GM23248 (cell line): ENCODE measurements at regions not wholly inside any gene's neighbourhood (a gene's known extent, or its start where the extent isn't known, plus 50 kb on each side); places are given as distances from the start of the nearest gene placed in this dataset.

Experiments used
- DNase-seq: peaks from one replicate; pipeline ENCODE4 v3.0.0-alpha.2; 2015
- H2AFZ ChIP-seq: fragments of 200-600 bp; sonication (generic); 2 replicates; pipeline ENCODE4 v1.6.1; 2016; ENCODE audit warnings: antibody characterized with exemption
- H3F3A ChIP-seq: fragments of 200-600 bp; sonication (generic); 2 replicates; pipeline ENCODE4 v1.6.1; 2016; ENCODE audit warnings: mild to moderate bottlenecking, antibody characterized with exemption, mixed run types; ENCODE audit not compliant: insufficient read depth
- H3K27ac ChIP-seq: fragments of 200-600 bp; sonication (generic); 2 replicates; pipeline ENCODE4 v1.5.1; 2016; ENCODE audit warnings: mild to moderate bottlenecking
- H3K27me3 ChIP-seq: fragments of 200-600 bp; sonication (generic); replicated peaks from 2 replicates; pipeline ENCODE4 v1.6.1; 2016; ENCODE audit warnings: mild to moderate bottlenecking; ENCODE audit not compliant: insufficient read depth
- H3K36me3 ChIP-seq: fragments of 200-600 bp; sonication (generic); 2 replicates; pipeline ENCODE4 v1.6.1; 2016; ENCODE audit warnings: low read depth, mild to moderate bottlenecking
- H3K4me1 ChIP-seq: fragments of 200-600 bp; sonication (generic); 2 replicates; pipeline ENCODE4 v1.6.1; 2016; ENCODE audit warnings: mild to moderate bottlenecking; ENCODE audit not compliant: insufficient read depth
- H3K4me2 ChIP-seq: fragments of 200-600 bp; sonication (generic); one replicate; pipeline ENCODE4 v1.6.1; 2016; ENCODE audit warnings: mild to moderate bottlenecking; ENCODE audit not compliant: unreplicated experiment
- H3K4me3 ChIP-seq: fragments of 200-600 bp; sonication (generic); 2 replicates; pipeline ENCODE4 v1.5.1; 2016; ENCODE audit warnings: mild to moderate bottlenecking
- H3K79me2 ChIP-seq: fragments of 200-600 bp; sonication (generic); 2 replicates; pipeline ENCODE4 v1.6.1; 2016; ENCODE audit warnings: mild to moderate bottlenecking; ENCODE audit not compliant: insufficient read depth
- H3K9ac ChIP-seq: fragments of 200-600 bp; sonication (generic); 2 replicates; pipeline ENCODE4 v1.6.1; 2016; ENCODE audit warnings: mild to moderate bottlenecking
- H3K9me2 ChIP-seq: fragments of 200-600 bp; sonication (generic); 2 replicates; pipeline ENCODE4 v1.6.1; 2016; ENCODE audit warnings: mixed run types, mild to moderate bottlenecking, moderate library complexity; ENCODE audit not compliant: insufficient read depth
- H3K9me3 ChIP-seq: fragments of 200-600 bp; sonication (generic); one replicate; pipeline ENCODE4 v1.6.1; 2017; ENCODE audit warnings: low read depth
- H4K20me1 ChIP-seq: fragments of 200-600 bp; sonication (generic); 2 replicates; pipeline ENCODE4 v1.6.0; 2016; ENCODE audit not compliant: insufficient read depth
- EZH2 ChIP-seq: fragments of 200-600 bp; sonication (generic); IDR thresholded peaks from 2 replicates; pipeline ENCODE4 v1.6.1; 2018; ENCODE audit warnings: antibody characterized with exemption, mild to moderate bottlenecking; ENCODE audit not compliant: insufficient read depth, poor library complexity, severe bottlenecking
- EZH2phosphoT487 ChIP-seq: fragments of 200-600 bp; sonication (generic); IDR thresholded peaks from 2 replicates; pipeline ENCODE4 v1.6.1; 2018; ENCODE audit warnings: antibody characterized with exemption, moderate library complexity, mild to moderate bottlenecking, low read depth; ENCODE audit not compliant: insufficient read depth
- WGBS, 2 experiments: methylation state at CpG; one replicate each; pipeline ENCODE4 v1.1.6; 2015 to 2017; ENCODE audit warnings: low lambda C conversion rate in 2 of 2, low coverage in 1 of 2; ENCODE audit errors: missing lambda C conversion rate in 2 of 2; 5-methylcytosine and 5-hydroxymethylcytosine counted together
- in situ Hi-C: fragments of 300-500 bp; cut with MboI; formaldehyde crosslinking; loops from 2 replicates; pipeline ENCODE4 v1.15.0; 2020

- Histone ChIP-seq H3K27me3 (no peaks in the 10 kb centered on the region), H3K36me3 (no peaks in the 10 kb centered on the region), H3K9ac (no peak overlapping the region), H3K9me3 (no peaks in the 10 kb centered on the region), H3K79me2 (no peaks in the 10 kb centered on the region), H3K4me2 (no peak overlapping the region), H3K4me1 (no peaks in the 10 kb centered on the region), H3K27ac (no peak overlapping the region), H3K9me2 (no peaks in the 10 kb centered on the region), H4K20me1 (no peaks in the 10 kb centered on the region), H3F3A (no peaks in the 10 kb centered on the region), H2AFZ (no peak overlapping the region), H3K4me3 (no peak overlapping the region)
- WGBS, 2 experiments: 3 to 4% methylated on average over 1 of the region's 1 CpG
- DNase-seq: no peak
- in situ Hi-C loops: no loop called here
- TF ChIP-seq EZH2: no peak
- no peak for TF ChIP-seq EZH2phosphoT487
Measured at GRCh38 chr18:37675699-37676098, 110.1 kb upstream of the CELF4 start.

- Histone ChIP-seq H3K27me3 (no peaks in the 10 kb centered on the region), H2AFZ (no peak overlapping the region), H3K36me3 (no peaks in the 10 kb centered on the region), H3K79me2 (no peaks in the 10 kb centered on the region), H3K9ac (no peak overlapping the region), H3K9me3 (no peaks in the 10 kb centered on the region), H3K27ac (no peak overlapping the region), H3K4me2 (no peak overlapping the region), H3F3A (no peaks in the 10 kb centered on the region), H3K4me3 (no peak overlapping the region), H3K9me2 (no peaks in the 10 kb centered on the region), H3K4me1 (no peaks in the 10 kb centered on the region), H4K20me1 (no peaks in the 10 kb centered on the region)
- in situ Hi-C loops: no loop called here
- WGBS, 2 experiments: 48% methylated on average over 4 of the region's 4 CpGs
- TF ChIP-seq EZH2phosphoT487 (no peak), EZH2 (no peak)
- no peak for DNase-seq
Measured at GRCh38 chr18:37674570-37674969, 109.0 kb upstream of the CELF4 start.

- H3K4me3 ChIP-seq: no peak overlapping the region
- WGBS, 2 experiments: 18 to 21% methylated on average over 9 of the region's 9 CpGs
- no peaks in the 10 kb centered on the region for H3K4me1 ChIP-seq
- no peak for DNase-seq
- no peak overlapping the region for H3K4me2 ChIP-seq
- no peaks in the 10 kb centered on the region for H3K9me2 ChIP-seq
- in situ Hi-C loops: no loop called here
- H3K27ac ChIP-seq: no peak overlapping the region
- no peak overlapping the region for H3K9ac ChIP-seq
- H4K20me1 ChIP-seq: no peaks in the 10 kb centered on the region
- H3K27me3 ChIP-seq: no peaks in the 10 kb centered on the region
- H2AFZ ChIP-seq: no peak overlapping the region
- no peaks in the 10 kb centered on the region for H3K36me3 ChIP-seq
- H3K79me2 ChIP-seq: no peaks in the 10 kb centered on the region
- H3F3A ChIP-seq: no peaks in the 10 kb centered on the region
- H3K9me3 ChIP-seq: no peaks in the 10 kb centered on the region
- TF ChIP-seq EZH2: no peak
- no peak for TF ChIP-seq EZH2phosphoT487
Measured at GRCh38 chr18:37673671-37674070, 108.1 kb upstream of the CELF4 start.

GRCh38 chr18:37672932-37673595 is 107.5 kb upstream of the CELF4 start:
- Histone ChIP-seq H3K79me2 (no peaks in the 10 kb centered on the region), H2AFZ (no peak overlapping the region), H3K36me3 (no peaks in the 10 kb centered on the region), H4K20me1 (no peaks in the 10 kb centered on the region), H3K9me3 (no peaks in the 10 kb centered on the region), H3K4me2 (no peak overlapping the region), H3F3A (no peaks in the 10 kb centered on the region), H3K9me2 (no peaks in the 10 kb centered on the region), H3K9ac (no peak overlapping the region), H3K4me1 (no peaks in the 10 kb centered on the region), H3K4me3 (no peak overlapping the region), H3K27ac (no peak overlapping the region), H3K27me3 (no peaks in the 10 kb centered on the region)
- no peak for TF ChIP-seq EZH2phosphoT487
- 19 to 23% methylated on average over 3 of the region's 3 CpGs for WGBS, 2 experiments
- in situ Hi-C loops: no loop called here
- DNase-seq: no peak

- Histone ChIP-seq H3K36me3 (no peaks in the 10 kb centered on the region), H3K27ac (no peak overlapping the region), H3K9me2 (no peaks in the 10 kb centered on the region), H3K79me2 (no peaks in the 10 kb centered on the region), H3F3A (no peaks in the 10 kb centered on the region), H3K9me3 (no peaks in the 10 kb centered on the region), H2AFZ (no peak overlapping the region), H4K20me1 (no peaks in the 10 kb centered on the region), H3K4me1 (no peaks in the 10 kb centered on the region), H3K9ac (no peak overlapping the region), H3K4me3 (no peak overlapping the region), H3K27me3 (no peaks in the 10 kb centered on the region), H3K4me2 (no peak overlapping the region)
- in situ Hi-C loops: no loop called here
- TF ChIP-seq EZH2phosphoT487: no peak
- no peak for TF ChIP-seq EZH2
- 42 to 63% methylated on average over 2 of the region's 2 CpGs for WGBS, 2 experiments
- no peak for DNase-seq
Measured at GRCh38 chr18:37672001-37672400, 106.4 kb upstream of the CELF4 start.
